GM12892 (cell line): ENCODE measurements at regions not wholly inside any gene's neighbourhood (a gene's known extent, or its start where the extent isn't known, plus 50 kb on each side); places are given as distances from the start of the nearest gene placed in this dataset.
"Not testable (repeated sequence)": the region's sequence is repeated elsewhere in the genome, so short reads cannot be mapped to it uniquely, and the experiment has no call there.

Experiments
- POLR2A ChIP-seq: IDR thresholded peaks from 2 replicates; pipeline ENCODE4 v1.6.1; 2011; ENCODE audit warnings: low read depth, low read length, control low read depth
- POLR2AphosphoS5 ChIP-seq: IDR thresholded peaks from 2 replicates; pipeline ENCODE4 v1.6.1; 2011; ENCODE audit warnings: low read depth, low read length, control low read depth
- TAF1 ChIP-seq: IDR thresholded peaks from 2 replicates; pipeline ENCODE4 v1.6.1; 2011; ENCODE audit warnings: low read depth, mild to moderate bottlenecking, control low read depth, low read length, borderline replicate concordance

DNA sequence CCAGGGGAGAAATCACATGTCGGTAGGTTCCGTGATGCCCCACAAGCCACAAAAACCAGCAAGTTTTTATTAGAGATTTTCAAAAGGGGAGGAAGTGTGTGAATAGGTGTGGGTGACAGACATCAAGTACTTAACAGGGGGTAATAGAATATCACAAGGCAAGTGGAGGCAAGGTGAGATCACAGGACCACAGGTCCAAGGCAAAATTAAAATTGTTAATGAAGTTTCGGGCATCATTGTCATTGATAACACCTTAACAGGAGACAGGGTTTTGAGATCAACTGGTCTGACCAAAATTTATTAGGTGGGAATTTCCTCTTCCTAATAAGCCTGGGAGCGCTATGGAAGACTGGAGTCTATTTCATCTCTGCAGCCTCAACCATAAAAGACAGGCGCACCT is 603.9 kb downstream of the KCNT2 start:
- not testable (repeated sequence) for TF ChIP-seq POLR2A, POLR2AphosphoS5, TAF1
